ENCODE measurements at regions not wholly inside any gene's neighbourhood (a gene's known extent, or its start where the extent isn't known, plus 50 kb on each side); places are given as distances from the start of the nearest gene placed in this dataset.
"Not testable (repeated sequence)": the region's sequence is repeated elsewhere in the genome, so short reads cannot be mapped to it uniquely, and the experiment has no call there.

- no peak for DNase-seq (ENCODE audit: low read depth)
These were observed 197.6 kb upstream of the MEF2C start for GRCh38 chr5:89080467-89081116.

GRCh38 chr5:89072842-89073672, 190.1 kb upstream of the MEF2C start:
- no peak for DNase-seq (ENCODE audit: low read depth)

- DNase-seq (ENCODE audit: low read depth) = no peak
These were observed 189.0 kb upstream of the MEF2C start for GRCh38 chr5:89071941-89072331.

DNA sequence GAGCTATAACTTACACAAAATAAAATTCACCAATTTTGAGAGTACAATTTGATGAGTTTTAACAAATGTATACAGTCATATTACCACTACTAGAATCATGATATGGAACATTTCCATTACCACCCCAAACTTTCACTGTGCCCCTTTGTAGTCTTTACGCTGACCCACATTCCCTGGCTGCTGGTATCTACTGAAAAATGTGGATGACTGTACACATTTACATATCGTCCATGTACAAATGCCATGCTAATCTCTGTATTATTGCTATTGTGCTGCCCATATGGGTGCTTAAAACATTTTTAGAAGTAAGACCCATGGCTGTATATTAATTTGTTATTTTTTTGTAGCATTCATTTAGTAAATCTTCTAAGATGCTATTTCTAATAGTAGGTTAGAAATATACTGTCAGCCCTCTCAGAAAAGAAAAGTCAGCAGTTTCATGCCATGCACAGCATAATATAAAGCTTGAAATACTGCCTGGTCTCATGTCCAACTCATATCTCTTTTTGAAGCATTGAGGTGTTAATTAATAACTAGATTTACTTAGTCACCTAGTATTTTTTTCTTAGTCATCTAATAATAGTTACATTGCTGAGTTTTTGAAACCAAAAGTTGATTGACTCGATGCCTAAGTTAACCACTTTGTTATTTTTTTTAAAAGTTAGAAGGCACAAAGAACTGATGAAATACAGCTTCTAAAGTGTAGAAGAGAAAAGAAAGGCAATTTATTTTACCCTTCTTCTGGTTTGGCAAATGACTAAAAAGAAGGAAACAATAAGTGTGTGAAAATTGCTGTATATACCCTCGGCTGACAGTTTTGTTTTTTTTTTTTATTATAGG, 188.3 kb upstream of the MEF2C start:
- no peak for DNase-seq (ENCODE audit: low read depth)

GRCh38 chr5:89069591-89069990, 186.6 kb upstream of the MEF2C start:
- no peak for DNase-seq (ENCODE audit: low read depth)

GRCh38 chr5:89067362-89067761, 184.4 kb upstream of the MEF2C start:
- DNase-seq (ENCODE audit: low read depth) = no peak

GRCh38 chr5:89065919-89066318, 182.9 kb upstream of the MEF2C start:
- no peak for DNase-seq (ENCODE audit: low read depth)

GRCh38 chr5:89064736-89065135, 181.8 kb upstream of the MEF2C start:
- no peak for DNase-seq (ENCODE audit: low read depth)

DNA sequence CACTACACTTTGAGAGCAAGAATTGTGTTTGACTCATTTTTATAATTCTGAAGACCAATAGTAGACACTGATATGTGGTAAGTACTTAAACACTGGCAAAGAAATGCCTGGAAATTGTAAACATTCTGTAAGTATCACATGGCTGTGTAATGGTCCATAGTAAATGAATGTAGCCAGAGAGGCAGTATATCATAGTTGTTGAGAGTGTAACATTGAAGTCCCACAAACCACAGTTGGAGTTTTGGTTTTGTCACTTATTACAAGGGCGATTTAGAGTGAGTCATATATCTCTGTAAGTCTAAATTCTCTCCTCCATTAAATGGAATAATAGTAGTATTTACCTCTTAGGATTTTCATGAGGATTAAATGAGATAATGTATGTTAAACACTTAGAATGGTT, 181.1 kb upstream of the MEF2C start:
- no peak for DNase-seq (ENCODE audit: low read depth)

DNA sequence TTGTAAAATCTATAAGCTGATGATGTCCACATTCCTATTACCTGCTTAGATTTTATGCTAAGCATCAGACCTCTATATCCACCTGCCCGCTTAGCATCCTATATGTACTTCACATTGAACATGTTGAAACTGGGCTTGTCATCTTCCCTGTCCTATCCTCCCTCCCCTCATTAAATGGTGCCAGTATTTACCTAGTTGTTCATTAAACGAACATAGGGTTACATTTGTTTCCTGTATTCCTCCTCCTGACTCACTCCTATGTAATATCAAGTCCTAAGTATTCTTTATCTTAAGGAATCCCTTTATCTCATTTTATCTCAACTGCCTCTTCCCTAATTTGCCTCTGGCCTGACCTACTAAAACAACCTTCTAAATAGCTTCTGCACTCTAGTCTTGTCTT, 177.8 kb upstream of the MEF2C start:
- no peak for DNase-seq (ENCODE audit: low read depth)

DNA sequence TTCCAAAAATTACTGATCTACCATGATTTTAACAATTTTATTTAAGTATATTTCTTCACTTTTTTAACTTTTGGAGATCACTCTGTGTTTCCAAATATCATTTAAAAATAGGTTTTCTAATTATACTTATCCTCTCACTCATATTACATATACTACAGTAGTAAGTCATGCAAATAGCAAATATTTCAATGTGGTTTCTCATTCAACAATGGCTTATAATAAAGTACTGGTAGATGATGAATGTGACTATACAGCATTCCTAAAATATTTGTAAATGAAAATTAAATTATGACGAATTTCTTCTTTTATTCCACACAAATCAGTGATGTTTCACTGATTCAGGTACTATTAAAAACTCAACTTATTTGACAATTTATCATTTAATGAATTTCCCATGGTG, 176.3 kb upstream of the MEF2C start:
- no peak for DNase-seq (ENCODE audit: low read depth)

- no peak for DNase-seq (ENCODE audit: low read depth)
These were observed 172.7 kb upstream of the MEF2C start for GRCh38 chr5:89055695-89056085.

DNA sequence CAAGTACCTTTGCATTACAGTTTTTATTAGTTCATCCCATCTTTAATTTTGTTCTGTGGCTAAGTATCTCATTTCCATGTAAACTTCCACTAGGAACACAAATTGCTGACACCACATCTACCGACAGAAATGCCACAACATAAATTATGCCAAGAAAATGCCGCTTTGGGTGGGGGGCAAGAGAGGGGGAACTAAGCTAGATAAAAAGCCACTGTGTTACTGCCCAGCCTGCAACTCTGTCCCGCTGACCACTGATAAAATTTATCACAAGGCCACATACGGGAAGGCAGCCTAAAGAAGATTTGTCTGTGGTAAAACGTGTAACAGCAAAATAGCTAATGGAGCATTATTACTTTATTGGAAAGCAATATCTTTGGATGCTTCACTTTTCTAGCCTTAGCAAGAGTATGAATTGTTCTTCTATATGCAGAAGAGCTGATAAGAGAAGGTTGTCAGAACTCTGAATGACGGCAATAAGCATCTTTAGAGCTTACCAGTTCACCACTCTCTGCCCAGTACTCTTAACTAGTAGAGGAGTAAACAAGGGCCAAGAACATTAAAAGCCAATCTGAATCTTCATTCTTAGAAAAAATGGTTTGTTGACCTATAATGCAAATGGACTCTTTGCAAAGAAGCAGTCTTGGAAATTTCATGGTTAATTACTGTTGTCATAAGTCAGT, 172.2 kb upstream of the MEF2C start:
- DNase-seq (ENCODE audit: low read depth) = no peak

- no peak for DNase-seq (ENCODE audit: low read depth)
These were observed 170.6 kb upstream of the MEF2C start for GRCh38 chr5:89053547-89053946.

GRCh38 chr5:89050062-89050461, 167.1 kb upstream of the MEF2C start:
- not testable (repeated sequence) for DNase-seq (ENCODE audit: low read depth)

- no peak for DNase-seq (ENCODE audit: low read depth)
These were observed 164.6 kb upstream of the MEF2C start for GRCh38 chr5:89047571-89047970.

GRCh38 chr5:89045216-89045615, 162.2 kb upstream of the MEF2C start:
- DNase-seq (ENCODE audit: low read depth) = no peak

DNA sequence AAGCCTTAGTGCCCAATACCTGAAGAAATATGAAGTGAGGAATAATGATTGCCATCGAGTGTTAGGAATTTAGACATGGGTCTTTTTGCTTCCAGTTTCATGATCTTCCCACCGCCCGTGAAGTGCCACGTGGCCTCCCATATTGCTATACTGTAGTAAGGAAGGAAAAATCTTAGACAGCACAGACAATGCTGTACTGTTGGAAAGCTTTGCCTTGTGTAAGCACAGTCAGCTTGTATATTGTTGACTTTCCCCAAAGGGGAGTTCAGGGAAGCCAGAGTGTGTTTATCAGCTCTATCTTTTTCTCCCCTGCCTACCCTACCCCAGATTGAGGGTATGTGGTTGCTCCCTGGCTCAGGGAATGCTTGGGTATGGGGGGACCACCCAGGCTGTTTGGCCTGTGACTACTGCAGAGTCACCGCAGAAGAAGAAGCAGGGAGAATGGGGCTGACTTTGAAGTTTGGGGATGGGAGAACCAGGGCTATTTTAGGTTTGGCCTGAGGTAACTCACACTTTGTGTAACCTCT, 161.8 kb upstream of the MEF2C start:
- no peak for DNase-seq (ENCODE audit: low read depth)

- DNase-seq (ENCODE audit: low read depth) = no peak
These were observed 160.7 kb upstream of the MEF2C start for GRCh38 chr5:89043676-89044075.

- DNase-seq (ENCODE audit: low read depth) = no peak
These were observed 159.8 kb upstream of the MEF2C start for GRCh38 chr5:89042746-89043145.

- no peak for DNase-seq (ENCODE audit: low read depth)
These were observed 159.0 kb upstream of the MEF2C start for GRCh38 chr5:89041976-89042375.

DNA sequence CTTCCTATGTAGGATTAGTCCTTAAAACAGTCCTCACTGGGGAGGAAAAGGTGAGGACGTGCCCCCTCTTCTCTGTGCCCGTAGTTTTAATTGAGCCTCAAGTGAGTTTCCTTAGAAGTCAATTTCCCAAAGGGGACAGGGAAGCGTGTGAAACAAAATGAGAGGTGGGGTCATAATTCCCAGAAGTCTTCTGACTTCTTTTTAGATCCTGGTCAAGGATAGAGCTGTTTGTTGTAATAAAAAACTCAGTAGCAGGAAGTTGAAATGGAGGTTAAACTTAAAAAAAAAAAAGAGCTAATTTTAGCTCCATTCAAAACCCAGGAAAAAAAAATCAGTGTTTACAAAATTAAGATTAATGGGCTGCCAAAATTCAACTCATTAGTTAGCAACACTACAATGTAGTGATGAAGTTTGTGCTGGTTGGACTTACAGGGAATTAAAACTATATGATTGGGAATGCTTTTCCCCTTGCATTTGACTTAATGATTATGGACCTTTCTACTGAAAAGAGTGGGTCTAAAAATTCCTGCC, 158.3 kb upstream of the MEF2C start:
- DNase-seq (ENCODE audit: low read depth) = no peak
